GF-D8 (cell line): ENCODE measurements at regions not wholly inside any gene's neighbourhood (a gene's known extent, or its start where the extent isn't known, plus 50 kb on each side); places are given as distances from the start of the nearest gene placed in this dataset.
"Not testable (repeated sequence)": the region's sequence is repeated elsewhere in the genome, so short reads cannot be mapped to it uniquely, and the experiment has no call there.

ENCODE experiments used
- DNase-seq: peaks from one replicate; lab custom pipeline; 2025; lab: John Stamatoyannopoulos, UW

DNA sequence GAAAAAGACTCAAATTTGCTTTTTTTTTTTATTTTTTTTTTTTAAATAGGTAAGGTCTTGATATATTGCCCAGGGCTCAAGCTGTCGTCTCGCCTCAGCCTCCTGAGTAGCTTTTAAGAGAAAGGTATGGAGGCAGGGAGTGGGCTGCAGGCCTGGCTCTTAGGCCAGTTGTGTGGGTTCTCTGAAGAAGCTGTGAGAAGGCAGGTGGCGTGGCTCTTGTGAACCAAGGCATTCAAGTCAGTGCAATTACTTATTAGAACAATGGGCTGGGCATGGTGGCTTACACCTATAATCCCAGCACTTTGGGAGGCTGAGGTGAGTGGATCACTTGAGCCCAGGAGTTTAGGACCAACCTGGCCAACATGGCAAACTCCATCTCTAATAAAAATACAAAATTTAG lies 244.0 kb upstream of the SFRP2 start:
- DNase-seq: no peak

DNA sequence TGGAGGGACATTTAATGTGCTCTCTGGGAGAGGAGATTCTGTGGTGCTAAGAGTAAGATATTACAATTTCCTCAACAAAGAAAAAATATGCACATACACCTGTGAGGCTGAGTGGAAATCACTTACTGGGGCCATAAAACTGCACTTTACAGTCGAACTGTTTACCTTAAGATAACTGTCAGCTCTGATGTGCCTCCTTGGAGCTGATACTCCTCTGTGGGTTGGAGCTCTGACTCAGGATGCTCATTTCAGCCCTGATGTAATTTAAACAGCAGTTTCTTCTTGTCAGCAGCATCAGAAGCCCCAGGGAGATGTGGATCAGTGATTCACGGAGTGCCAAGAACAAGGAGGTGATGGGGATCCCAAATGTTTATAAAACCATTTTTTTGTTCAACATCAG lies 241.9 kb upstream of the SFRP2 start:
- DNase-seq: no peak

DNA sequence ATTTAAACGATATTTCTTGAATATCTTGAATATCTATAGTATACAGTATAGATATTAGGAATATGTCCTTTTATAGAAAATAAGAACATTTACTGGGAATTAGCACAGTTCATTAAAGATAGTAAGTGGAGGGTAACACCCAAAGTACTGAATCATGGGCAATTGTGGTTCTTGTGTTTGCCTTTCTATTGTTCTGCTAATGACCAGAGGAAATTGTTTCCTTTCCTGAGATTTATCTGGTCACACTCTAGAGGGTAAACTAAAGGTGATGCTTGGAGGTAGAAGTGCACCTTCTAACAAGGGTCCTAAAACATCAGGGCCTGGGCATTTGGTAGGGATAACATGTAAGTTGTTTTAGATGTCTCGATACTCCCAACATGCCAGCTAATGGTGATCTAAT lies 241.3 kb upstream of the SFRP2 start:
- no peak for DNase-seq

DNA sequence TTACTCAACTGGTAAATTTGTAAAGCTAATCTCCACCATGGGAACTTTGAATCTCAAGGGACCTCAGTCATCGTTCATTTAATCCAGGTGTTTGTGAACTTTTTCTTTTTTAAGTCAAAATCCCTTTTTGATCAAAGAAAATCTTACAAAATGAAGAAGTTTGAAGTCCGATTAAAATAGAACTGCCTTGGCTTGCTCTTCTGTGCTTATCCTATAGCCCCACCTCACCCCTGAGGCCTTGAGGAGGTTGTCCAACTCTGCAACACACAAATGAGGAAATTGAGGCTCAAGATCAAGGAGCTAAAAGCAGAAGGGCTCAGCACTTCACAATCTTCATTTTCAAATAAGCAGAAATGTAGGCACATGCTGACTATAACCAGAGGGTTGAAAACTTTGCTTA lies 240.3 kb upstream of the SFRP2 start:
- no peak for DNase-seq

GRCh38 chr4:154025110-154025509 lies 236.2 kb upstream of the SFRP2 start:
- no peak for DNase-seq

- DNase-seq: no peak
These were observed 235.3 kb upstream of the SFRP2 start for GRCh38 chr4:154024097-154024694.

- DNase-seq: not testable (repeated sequence)
These were observed 234.8 kb upstream of the SFRP2 start for GRCh38 chr4:154023671-154024070.

DNA sequence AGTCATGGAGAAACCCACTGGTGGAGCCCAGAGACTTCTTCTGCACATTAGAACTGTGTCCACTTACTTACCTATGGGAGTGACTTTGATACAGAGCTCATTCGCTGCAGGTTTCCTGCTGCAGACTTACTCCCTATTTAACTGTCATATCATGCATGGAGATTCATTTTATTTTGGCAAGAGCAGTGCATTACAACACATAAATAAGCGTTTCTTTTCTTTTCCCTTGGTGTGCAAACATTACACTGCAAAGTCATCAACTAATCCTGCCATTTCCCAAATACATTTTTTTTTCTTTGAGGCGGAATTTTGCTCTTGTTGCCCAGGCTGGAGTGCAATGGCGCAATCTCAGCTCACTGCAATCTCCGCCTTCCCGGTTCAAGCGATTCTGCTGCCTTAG lies 230.9 kb upstream of the SFRP2 start:
- no peak for DNase-seq

DNA sequence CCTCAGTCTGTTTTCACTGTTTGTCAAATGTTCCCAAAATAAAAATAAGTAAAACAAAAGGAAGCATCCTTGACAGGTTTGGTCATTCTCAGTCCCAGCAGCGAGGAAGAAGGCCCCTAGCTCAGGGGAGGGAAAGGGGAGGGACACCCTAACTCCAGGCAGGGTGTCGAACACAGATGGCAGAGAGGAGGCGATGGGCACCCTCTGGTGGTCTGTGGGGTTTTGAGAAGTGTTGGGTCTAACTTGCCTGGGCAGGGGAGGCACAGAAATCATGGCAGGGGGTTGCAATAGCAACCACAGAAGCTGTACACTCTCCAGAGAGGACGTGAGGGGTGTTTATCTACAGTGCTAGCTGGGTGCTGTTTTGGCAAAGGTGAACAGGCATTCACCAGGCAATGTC lies 229.8 kb upstream of the SFRP2 start:
- DNase-seq: no peak

DNA sequence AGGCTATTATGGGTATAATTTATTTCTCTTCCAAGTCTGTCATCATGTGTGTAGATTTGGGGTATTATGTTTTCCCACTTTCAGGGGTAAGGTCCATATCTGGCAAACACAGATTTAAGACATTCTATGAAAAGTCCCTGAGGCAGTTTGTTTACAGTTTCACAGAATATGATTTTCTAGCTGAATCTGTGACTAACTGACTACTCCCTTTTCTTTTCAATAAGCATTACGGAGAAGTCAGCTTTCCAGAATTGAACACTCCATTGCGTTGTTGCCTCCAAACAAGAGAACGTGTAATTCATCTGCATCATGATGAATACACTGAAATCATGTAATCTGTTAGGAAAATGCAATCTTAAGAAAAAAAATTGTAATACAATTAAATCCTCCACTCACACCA lies 226.7 kb upstream of the SFRP2 start:
- DNase-seq: no peak

- DNase-seq: no peak
These were observed 225.8 kb upstream of the SFRP2 start for GRCh38 chr4:154014407-154015321.

GRCh38 chr4:154013576-154013975 lies 224.7 kb upstream of the SFRP2 start:
- no peak for DNase-seq

DNA sequence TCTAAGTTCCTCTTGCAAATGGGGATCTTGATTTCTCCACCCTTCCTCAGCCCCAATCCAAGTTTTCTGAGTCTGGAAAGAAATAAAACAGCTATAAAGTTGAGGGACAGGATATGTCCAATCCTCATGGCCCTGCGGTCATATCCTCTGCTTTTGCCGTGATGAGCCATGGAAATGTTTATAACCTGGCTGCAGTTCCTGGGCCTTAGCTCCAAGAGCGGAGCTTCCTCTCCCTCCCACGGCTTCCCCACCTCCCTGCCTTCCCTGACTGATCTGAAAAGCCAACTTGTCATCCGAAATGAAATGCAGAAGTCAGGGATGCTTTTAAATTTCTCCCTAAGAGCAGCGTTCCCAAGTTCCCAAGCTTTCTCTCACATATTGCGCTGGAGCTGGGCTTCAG lies 221.5 kb upstream of the SFRP2 start:
- no peak for DNase-seq

DNA sequence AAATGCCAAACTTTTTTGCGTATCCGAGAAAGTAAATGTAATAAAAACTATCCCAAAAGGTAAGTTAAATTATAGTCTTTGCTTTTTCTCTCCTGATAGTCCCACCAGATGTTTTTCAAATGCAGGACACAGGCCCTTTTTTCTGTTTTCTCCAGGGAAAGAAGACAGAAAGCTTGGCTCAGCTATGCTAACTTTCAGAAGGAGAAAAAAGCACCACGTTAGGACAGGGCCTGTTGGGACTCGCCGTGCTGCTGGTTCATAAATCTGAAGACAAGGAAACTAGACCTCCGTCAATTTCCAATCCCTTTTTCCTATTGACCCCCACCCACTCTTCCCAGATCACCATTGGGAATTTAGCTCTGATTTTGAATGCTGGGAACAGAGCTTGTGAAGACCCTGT lies 220.9 kb upstream of the SFRP2 start:
- DNase-seq: no peak

DNA sequence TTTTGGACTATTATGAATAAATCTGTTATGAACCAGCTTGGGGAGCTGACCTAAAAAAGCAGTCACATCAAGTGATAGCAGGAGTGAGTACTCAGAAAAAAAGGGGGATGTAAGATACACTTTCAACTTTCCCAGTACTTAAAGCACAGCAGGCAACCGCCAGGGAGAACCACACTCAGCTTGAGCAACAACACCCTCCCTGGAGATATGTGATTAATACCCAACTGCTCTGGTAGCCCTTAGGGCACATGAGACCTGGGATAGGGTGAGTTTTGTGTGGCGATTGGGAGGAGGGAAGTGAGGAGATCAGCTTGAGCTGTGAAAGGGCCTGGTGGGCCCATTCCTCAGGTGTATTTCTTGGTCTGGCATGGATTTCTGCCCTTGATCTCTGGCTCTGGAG lies 220.3 kb upstream of the SFRP2 start:
- no peak for DNase-seq

DNA sequence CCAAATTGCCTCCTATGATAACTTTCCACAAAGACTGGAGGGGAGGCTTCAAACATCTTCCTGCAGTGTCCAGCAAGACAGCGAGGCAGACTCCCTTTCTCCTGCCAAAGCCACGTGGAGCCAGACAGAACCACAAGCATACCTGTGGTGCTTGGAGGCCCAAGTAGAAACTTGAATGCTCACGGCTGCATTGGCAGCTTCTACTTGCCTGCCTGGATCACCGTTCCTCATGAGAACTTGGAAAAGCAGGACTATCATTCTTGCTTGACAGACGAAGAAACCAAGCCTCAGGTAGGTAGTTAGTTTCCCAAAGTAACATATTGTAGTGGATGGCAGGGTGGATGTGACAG lies 216.3 kb upstream of the SFRP2 start:
- DNase-seq: no peak

DNA sequence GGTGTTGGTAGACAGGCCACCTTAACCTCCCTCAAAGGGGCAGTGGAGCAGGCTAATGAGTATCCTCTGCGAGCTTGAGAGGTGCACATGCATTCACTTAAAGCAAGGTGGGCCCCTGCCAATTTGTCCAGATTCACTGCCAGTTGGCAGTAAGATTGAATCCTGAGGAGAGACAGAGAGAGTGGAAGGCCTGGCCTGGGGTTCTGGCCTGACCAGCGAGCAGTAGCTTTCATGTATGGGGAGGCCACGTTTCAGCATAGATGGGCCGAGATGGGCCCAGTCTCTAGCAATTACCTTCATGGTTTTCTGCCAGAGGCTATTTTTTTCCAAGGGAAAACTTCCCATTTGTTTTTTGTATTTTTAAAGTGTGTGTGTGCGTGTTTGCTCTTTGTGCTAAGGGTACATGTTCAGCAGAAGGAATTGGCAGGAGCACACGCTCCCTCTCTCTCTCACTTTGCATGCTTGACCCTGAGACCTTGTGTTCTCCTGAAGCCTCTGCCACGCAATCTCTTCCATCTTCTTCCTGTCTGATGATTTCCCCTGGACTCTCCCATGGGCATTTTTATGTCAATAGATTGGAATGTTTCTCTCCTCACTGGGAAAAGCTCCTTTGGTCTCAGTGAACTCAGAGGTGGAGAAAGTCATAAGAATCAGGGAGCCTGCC lies 215.8 kb upstream of the SFRP2 start:
- DNase-seq: no peak

- DNase-seq: no peak
These were observed 215.1 kb upstream of the SFRP2 start for GRCh38 chr4:154004016-154004415.

GRCh38 chr4:154003378-154003777 lies 214.5 kb upstream of the SFRP2 start:
- DNase-seq: no peak

DNA sequence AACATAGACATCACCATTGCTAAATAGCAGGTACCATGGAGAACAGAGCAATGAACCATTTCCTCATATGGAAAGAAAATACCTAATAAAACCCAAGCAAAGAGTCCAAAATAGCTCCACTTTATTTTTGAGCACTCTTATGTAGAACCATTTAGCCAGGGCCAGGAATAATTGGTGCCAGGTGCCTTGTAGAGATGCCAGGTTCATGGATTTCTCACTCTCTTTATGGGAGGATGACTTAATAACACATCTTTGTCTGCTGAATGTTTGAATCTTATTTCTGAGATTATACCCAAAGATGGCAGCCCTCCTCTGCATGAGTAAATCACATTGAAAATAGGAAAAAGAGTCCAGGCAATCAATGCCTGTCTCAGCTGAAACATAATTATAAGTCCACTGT lies 212.3 kb upstream of the SFRP2 start:
- no peak for DNase-seq

- DNase-seq: no peak
These were observed 208.6 kb upstream of the SFRP2 start for GRCh38 chr4:153997516-153997915.

GRCh38 chr4:153989505-153989904 lies 200.6 kb upstream of the SFRP2 start:
- DNase-seq: no peak
